HepG2 (cell line): ENCODE measurements at regions not wholly inside any gene's neighbourhood (a gene's known extent, or its start where the extent isn't known, plus 50 kb on each side); places are given as distances from the start of the nearest gene placed in this dataset.

ENCODE experiments used
- FLYWCH1 ChIP-seq: sonication (generic); formaldehyde crosslinking; IDR thresholded peaks from 2 replicates; pipeline ENCODE4 v1.8.1; 2023; ENCODE audit warnings: mild to moderate bottlenecking, missing genetic modification reagents
- FOXA3 ChIP-seq: IDR thresholded peaks from 2 replicates; pipeline ENCODE4 v1.6.1; 2016; ENCODE audit warnings: missing genetic modification reagents, missing compliant biosample characterization
- FOXC1 ChIP-seq: sonication (generic); formaldehyde crosslinking; IDR thresholded peaks from 2 replicates; pipeline ENCODE4 v1.8.0; 2022; ENCODE audit warnings: mild to moderate bottlenecking, missing genetic modification reagents, borderline replicate concordance
- HHEX ChIP-seq: IDR thresholded peaks from 2 replicates; pipeline ENCODE4 v1.6.1; 2016; ENCODE audit warnings: control low read depth
- HMG20B ChIP-seq: conservative IDR thresholded peaks from 2 replicates; pipeline ENCODE4 v1.6.1; 2016; ENCODE audit warnings: missing genetic modification reagents, missing compliant biosample characterization
- HNRNPLL ChIP-seq: fragments of 200-400 bp; formaldehyde crosslinking; IDR thresholded peaks from 2 replicates; pipeline ENCODE4 v1.6.1; 2017; ENCODE audit warnings: mild to moderate bottlenecking, low read depth, low read length; ENCODE audit not compliant: poor library complexity, severe bottlenecking
- KLF11 ChIP-seq: IDR thresholded peaks from 2 replicates; pipeline ENCODE4 v1.6.1; 2016; ENCODE audit warnings: missing compliant biosample characterization
- NR3C1 ChIP-seq: sonication (generic); formaldehyde crosslinking; IDR thresholded peaks from 2 replicates; pipeline ENCODE4 v1.4.0; 2020; ENCODE audit warnings: missing genetic modification reagents
- POLR2AphosphoS2 ChIP-seq: IDR thresholded peaks from 2 replicates; pipeline ENCODE4 v1.6.1; 2011; ENCODE audit warnings: low read depth, low read length, improper control_type of control experiment
- SCMH1 ChIP-seq: sonication (generic); formaldehyde crosslinking; IDR thresholded peaks from 2 replicates; pipeline ENCODE4 v1.9.0; 2021; ENCODE audit warnings: missing genetic modification reagents, mild to moderate bottlenecking, borderline replicate concordance
- TGIF2 ChIP-seq: IDR thresholded peaks from 2 replicates; pipeline ENCODE4 v1.6.1; 2016; ENCODE audit warnings: control low read depth, missing compliant biosample characterization
- ZNF451 ChIP-seq: sonication (generic); formaldehyde crosslinking; IDR thresholded peaks from 2 replicates; pipeline ENCODE4 v1.5.0; 2020; ENCODE audit warnings: mild to moderate bottlenecking, missing genetic modification reagents
- ZNF607 ChIP-seq: sonication (generic); formaldehyde crosslinking; IDR thresholded peaks from 2 replicates; pipeline ENCODE4 v1.5.1; 2020; ENCODE audit warnings: missing genetic modification reagents, mild to moderate bottlenecking, borderline replicate concordance
- ZNF720 ChIP-seq: sonication (generic); formaldehyde crosslinking; IDR thresholded peaks from 2 replicates; pipeline ENCODE4 v1.4.0; 2020; ENCODE audit warnings: missing genetic modification reagents
- ZSCAN9 ChIP-seq: IDR thresholded peaks from 2 replicates; pipeline ENCODE4 v1.6.1; 2016; ENCODE audit warnings: borderline replicate concordance
- TF ChIP-seq, protein P1 (sequence below): sonication (generic); formaldehyde crosslinking; IDR thresholded peaks from 2 replicates; pipeline ENCODE4 v1.5.1; 2020; ENCODE audit warnings: mild to moderate bottlenecking, missing genetic modification reagents, moderate library complexity
- TF ChIP-seq, protein P2 (sequence below): sonication (generic); formaldehyde crosslinking; IDR thresholded peaks from 2 replicates; pipeline ENCODE4 v1.5.0; 2020; ENCODE audit warnings: mild to moderate bottlenecking, missing genetic modification reagents
- TF ChIP-seq, protein P3 (sequence below): sonication (generic); formaldehyde crosslinking; IDR thresholded peaks from 2 replicates; pipeline ENCODE4 v1.8.0; 2022; ENCODE audit warnings: mild to moderate bottlenecking, missing genetic modification reagents
- TF ChIP-seq, protein P4 (sequence below): sonication (generic); formaldehyde crosslinking; conservative IDR thresholded peaks from 2 replicates; pipeline ENCODE4 v1.4.0; 2020; ENCODE audit warnings: missing genetic modification reagents

DNA sequence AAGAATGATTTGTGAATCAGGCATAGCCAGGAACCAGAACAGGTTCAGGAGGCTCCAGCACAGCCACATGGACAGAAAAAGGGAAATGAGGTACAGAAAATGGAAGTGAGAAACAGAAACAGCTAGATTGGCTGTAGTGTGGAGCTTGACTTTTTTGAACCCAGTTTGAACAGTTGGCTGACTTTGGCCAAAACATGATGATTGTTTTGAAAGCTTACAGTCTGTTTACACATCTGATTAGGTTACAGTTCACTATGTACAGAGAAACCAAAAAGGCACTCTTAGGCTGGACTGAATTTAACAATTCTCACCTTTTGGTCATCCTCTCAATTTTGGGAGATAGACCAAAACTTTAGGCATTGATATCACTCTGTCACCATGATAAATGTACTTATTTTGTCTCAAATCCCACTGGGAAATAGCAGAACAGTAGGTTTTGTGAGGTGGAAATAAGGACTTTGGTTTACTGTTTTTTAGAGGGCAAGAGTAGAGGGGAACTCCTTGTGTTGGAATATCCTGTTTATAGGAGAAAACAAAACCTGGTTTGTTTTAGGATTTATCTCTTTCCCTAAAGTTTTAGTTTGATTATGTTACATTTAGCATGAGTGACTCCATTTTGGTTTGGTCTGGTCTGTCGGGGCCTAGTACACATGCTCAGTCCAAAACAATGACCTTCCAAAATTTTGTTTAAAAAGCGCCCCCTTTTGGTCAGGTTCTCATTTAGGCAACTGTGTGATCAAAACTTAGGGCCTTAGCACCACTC, 123.1 kb downstream of the OLIG3 start (continued):
- TF ChIP-seq, protein P1, sequence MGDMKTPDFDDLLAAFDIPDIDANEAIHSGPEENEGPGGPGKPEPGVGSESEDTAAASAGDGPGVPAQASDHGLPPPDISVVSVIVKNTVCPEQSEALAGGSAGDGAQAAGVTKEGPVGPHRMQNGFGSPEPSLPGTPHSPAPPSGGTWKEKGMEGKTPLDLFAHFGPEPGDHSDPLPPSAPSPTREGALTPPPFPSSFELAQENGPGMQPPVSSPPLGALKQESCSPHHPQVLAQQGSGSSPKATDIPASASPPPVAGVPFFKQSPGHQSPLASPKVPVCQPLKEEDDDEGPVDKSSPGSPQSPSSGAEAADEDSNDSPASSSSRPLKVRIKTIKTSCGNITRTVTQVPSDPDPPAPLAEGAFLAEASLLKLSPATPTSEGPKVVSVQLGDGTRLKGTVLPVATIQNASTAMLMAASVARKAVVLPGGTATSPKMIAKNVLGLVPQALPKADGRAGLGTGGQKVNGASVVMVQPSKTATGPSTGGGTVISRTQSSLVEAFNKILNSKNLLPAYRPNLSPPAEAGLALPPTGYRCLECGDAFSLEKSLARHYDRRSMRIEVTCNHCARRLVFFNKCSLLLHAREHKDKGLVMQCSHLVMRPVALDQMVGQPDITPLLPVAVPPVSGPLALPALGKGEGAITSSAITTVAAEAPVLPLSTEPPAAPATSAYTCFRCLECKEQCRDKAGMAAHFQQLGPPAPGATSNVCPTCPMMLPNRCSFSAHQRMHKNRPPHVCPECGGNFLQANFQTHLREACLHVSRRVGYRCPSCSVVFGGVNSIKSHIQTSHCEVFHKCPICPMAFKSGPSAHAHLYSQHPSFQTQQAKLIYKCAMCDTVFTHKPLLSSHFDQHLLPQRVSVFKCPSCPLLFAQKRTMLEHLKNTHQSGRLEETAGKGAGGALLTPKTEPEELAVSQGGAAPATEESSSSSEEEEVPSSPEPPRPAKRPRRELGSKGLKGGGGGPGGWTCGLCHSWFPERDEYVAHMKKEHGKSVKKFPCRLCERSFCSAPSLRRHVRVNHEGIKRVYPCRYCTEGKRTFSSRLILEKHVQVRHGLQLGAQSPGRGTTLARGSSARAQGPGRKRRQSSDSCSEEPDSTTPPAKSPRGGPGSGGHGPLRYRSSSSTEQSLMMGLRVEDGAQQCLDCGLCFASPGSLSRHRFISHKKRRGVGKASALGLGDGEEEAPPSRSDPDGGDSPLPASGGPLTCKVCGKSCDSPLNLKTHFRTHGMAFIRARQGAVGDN (CRISPR knock-in tag): no peak
- TF ChIP-seq KLF11 (no peak), ZSCAN9 (CRISPR knock-in tag) (no peak), FLYWCH1 (CRISPR knock-in tag) (no peak), TGIF2 (no peak), ZNF607 (CRISPR knock-in tag) (no peak), POLR2AphosphoS2 (no peak), HMG20B (no peak), NR3C1 (CRISPR knock-in tag) (no peak), HNRNPLL (no peak), SCMH1 (CRISPR knock-in tag) (no peak), FOXC1 (CRISPR knock-in tag) (no peak), ZNF720 (no peak), FOXA3 (CRISPR knock-in tag) (peak; percentile 84), HHEX (no peak), ZNF451 (CRISPR knock-in tag) (no peak)
- TF ChIP-seq, protein P2, sequence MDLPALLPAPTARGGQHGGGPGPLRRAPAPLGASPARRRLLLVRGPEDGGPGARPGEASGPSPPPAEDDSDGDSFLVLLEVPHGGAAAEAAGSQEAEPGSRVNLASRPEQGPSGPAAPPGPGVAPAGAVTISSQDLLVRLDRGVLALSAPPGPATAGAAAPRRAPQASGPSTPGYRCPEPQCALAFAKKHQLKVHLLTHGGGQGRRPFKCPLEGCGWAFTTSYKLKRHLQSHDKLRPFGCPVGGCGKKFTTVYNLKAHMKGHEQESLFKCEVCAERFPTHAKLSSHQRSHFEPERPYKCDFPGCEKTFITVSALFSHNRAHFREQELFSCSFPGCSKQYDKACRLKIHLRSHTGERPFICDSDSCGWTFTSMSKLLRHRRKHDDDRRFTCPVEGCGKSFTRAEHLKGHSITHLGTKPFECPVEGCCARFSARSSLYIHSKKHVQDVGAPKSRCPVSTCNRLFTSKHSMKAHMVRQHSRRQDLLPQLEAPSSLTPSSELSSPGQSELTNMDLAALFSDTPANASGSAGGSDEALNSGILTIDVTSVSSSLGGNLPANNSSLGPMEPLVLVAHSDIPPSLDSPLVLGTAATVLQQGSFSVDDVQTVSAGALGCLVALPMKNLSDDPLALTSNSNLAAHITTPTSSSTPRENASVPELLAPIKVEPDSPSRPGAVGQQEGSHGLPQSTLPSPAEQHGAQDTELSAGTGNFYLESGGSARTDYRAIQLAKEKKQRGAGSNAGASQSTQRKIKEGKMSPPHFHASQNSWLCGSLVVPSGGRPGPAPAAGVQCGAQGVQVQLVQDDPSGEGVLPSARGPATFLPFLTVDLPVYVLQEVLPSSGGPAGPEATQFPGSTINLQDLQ: no peak
- TF ChIP-seq, protein P3, sequence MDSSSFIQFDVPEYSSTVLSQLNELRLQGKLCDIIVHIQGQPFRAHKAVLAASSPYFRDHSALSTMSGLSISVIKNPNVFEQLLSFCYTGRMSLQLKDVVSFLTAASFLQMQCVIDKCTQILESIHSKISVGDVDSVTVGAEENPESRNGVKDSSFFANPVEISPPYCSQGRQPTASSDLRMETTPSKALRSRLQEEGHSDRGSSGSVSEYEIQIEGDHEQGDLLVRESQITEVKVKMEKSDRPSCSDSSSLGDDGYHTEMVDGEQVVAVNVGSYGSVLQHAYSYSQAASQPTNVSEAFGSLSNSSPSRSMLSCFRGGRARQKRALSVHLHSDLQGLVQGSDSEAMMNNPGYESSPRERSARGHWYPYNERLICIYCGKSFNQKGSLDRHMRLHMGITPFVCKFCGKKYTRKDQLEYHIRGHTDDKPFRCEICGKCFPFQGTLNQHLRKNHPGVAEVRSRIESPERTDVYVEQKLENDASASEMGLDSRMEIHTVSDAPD (CRISPR knock-in tag): no peak
- TF ChIP-seq, protein P4, sequence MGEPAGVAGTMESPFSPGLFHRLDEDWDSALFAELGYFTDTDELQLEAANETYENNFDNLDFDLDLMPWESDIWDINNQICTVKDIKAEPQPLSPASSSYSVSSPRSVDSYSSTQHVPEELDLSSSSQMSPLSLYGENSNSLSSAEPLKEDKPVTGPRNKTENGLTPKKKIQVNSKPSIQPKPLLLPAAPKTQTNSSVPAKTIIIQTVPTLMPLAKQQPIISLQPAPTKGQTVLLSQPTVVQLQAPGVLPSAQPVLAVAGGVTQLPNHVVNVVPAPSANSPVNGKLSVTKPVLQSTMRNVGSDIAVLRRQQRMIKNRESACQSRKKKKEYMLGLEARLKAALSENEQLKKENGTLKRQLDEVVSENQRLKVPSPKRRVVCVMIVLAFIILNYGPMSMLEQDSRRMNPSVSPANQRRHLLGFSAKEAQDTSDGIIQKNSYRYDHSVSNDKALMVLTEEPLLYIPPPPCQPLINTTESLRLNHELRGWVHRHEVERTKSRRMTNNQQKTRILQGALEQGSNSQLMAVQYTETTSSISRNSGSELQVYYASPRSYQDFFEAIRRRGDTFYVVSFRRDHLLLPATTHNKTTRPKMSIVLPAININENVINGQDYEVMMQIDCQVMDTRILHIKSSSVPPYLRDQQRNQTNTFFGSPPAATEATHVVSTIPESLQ (CRISPR knock-in tag): no peak
